GM04504 (cell line): ENCODE measurements at regions not wholly inside any gene's neighbourhood (a gene's known extent, or its start where the extent isn't known, plus 50 kb on each side); places are given as distances from the start of the nearest gene placed in this dataset.
"Not testable (repeated sequence)": the region's sequence is repeated elsewhere in the genome, so short reads cannot be mapped to it uniquely, and the experiment has no call there.

Experiments used
- DNase-seq: peaks from one replicate; pipeline ENCODE4 v3.0.0-alpha.2; 2012; ENCODE audit warnings: low read depth

DNA sequence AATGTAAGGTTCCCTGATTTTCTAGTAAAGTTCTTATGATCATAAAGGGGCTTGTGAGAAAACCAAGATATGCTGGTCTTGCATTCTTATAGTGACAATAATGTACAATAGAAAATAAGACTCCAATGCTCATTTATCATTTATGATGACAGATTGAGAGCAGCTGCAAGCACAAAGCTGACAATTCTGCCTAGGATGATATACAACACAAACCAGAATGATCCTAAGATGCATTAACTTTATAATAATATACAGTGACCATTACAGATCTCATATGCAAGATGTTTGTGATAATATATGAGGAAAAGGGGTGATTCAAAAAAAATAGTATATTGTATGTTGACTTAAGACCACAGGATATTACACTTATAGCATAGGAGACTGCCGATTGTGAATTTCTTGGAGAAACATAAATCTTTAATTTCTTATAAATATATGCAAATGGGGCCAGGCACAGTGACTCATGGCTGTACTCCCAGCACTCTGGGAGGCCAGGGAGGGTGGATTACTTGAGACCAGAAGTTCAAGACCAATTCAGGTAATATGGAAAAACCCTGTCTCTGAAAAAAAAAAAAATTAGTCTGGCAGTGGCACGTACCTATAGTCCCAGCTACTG lies 387.0 kb downstream of the ZBBX start:
- DNase-seq: no peak

DNA sequence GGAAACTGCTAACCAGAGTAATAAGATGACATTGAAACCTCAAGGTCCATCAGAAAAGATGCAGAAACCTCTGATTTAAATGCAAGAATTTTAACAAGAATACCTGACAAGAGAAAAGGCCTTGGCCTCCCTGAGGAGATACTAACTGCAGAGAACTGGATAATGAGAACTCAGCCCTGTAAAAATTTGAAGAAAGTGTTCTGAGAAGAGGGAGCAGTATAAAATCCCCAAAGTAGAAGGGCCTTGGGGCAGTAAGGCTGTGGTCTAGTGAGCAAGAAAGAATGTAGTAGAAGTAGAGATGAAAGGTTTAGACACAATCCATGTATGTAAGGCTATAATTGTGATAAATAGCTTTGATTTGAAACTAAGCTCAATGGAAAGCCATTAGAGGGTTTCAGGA lies 394.1 kb downstream of the ZBBX start:
- no peak for DNase-seq

DNA sequence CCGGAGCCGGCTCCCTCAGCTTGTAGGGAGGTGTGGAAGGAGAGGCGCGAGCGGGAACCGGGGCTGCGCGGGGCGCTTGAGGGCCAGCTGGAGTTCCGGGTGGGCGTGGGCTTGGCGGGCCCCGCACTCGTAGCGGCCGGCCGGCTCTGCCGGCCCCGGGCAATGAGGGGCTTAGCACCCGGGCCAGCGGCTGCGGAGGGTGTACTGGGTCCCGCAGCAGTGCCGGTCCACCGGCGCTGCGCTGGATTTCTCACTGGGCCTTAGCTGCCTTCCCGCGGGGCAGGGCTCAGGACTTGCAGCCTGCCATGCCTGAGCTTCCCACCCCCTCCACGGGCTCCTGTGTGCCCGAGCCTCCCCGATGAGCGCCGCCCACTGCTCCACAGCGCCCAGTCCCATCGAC lies 404.3 kb downstream of the ZBBX start:
- not testable (repeated sequence) for DNase-seq

- DNase-seq: not testable (repeated sequence)
Measured at GRCh38 chr3:166967714-166968113, 412.4 kb downstream of the ZBBX start.

- DNase-seq: no peak
Measured at GRCh38 chr3:166962911-166963310, 417.2 kb downstream of the ZBBX start.

DNA sequence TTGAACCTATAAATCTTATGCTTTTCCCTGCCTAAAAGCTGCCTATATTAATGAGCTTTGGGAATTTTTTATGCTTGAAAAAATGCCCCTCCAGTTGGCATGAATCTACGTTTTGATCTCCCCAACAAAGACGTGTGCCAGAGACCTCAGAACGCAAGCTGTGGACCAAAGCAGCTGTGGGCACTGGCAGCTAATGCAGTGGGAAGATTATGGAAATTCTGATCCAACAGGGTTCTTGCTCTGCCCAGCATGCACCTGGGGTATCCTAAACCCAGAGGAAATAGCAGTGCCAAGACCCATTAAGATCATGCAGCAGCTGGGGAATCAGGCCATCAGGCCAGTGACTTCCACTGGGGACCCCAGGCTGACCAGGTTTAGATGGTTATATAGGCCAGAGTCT lies 423.0 kb downstream of the ZBBX start:
- DNase-seq: no peak

DNA sequence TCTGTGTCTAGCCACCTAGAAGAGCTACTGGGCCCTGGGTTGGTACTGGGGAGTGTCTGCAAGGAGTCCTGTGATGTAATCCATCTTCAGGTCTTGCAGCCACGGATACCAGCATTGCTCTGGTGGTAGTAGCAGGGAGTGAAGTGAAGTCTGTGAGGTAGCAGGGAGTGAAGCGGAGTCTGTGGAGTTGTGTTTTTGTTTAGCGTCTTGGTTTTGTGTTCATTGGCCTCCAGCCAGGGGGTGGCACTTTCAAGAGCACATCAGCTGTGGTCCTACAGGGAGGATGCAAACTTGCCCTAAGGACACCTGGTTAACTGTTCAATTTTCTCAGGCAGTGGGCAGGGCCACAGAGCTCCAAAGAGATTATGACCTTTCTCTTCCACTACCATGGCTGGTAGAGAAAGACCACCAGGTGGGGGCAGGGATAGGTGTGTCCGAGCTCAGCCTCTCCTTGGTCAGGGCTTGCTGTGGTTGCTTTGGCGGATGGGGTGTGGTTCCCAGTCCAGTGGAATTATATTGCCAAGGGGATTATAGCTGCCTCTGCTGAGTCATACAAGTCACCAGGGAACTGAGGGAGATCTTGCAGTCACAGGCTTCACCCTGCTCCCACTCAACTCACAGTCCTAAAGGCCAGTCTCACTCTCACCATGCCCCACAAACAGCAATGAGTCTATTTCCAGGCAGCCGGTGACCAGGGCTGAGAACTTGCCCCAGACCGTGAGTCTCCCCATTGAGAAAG lies 424.7 kb downstream of the ZBBX start:
- no peak for DNase-seq

GRCh38 chr3:166934879-166935278 lies 445.2 kb downstream of the ZBBX start:
- no peak for DNase-seq

DNA sequence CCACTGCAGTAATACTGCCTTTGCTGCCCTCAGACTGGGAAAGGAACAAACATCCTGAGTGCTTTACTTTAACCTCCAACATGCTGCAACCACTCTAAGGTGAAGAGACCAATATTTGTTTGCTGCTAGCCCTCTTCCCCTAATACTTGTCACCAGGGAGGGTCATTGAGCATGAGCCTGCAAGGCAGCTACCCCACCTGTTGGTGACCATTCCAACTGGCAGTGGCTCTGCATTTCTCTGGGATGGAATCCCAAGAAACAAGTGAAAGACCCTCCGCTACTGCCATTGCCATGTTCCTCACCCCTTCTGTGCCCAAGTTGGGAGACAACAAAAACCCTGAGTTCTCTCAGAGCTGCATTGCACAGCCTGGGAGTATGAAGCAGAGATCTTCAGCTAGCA lies 462.7 kb downstream of the ZBBX start:
- no peak for DNase-seq

- DNase-seq: no peak
Measured at GRCh38 chr3:166902374-166902773, 477.7 kb downstream of the ZBBX start.

GRCh38 chr3:166900866-166901577 lies 479.1 kb downstream of the ZBBX start:
- DNase-seq: no peak

DNA sequence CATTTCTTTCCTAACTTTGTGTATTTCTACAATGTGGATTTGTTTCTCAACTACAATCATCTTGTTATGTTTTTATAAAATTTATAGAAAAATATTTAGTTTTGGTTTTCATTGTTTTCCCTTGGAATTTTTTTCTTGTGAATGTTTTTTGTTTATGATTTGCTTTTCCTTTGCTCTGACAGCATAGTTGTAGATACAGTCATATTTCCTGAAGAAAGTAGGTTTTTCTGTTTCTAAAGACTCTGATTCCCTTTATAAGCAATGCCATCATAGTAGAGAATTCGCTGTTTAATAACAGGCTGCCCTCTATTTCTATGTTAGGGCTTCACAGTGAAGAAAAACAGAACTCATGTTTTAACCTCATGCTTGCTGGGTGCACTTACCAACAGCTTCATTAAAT lies 482.3 kb downstream of the ZBBX start:
- DNase-seq: no peak

DNA sequence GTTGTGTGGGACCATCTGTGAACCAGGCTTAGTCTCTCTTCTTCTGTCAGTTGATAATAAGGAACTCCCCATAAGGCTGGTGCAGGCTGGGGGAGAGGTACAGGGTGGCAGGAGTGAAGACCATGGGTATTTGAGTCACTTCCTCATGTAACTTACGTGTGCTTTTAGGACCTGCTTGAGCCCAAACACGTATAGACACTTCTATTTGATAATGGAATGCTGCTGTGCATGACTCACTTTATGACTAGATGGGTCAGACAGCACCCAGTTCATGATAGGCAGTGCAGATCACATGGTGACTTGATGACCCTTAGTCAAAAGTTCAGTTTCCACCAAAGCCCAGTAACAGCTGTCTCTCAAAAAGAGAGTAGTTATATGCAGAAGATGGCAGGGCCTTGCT lies 490.9 kb downstream of the ZBBX start:
- no peak for DNase-seq

- DNase-seq: no peak
Measured at GRCh38 chr3:166879661-166880060, 500.4 kb downstream of the ZBBX start.

DNA sequence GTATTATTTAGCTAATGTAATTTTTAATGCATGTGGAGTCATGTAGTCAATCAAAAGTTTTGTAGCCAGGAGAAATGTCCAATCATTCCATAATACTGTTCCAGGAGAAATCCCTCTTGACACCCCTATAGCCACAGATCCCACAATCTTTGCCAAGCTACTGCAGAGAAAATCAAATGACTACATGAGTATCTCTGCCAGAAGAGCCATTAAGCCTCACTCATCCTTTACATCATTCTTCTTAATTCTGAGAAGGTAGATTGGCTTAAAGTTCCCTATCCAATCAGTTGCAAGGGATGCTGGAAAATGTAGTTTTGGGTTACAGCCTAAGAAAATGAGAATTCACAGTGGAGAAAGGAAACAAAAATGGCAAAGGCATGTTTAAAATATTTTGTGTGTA lies 502.1 kb downstream of the ZBBX start:
- no peak for DNase-seq

DNA sequence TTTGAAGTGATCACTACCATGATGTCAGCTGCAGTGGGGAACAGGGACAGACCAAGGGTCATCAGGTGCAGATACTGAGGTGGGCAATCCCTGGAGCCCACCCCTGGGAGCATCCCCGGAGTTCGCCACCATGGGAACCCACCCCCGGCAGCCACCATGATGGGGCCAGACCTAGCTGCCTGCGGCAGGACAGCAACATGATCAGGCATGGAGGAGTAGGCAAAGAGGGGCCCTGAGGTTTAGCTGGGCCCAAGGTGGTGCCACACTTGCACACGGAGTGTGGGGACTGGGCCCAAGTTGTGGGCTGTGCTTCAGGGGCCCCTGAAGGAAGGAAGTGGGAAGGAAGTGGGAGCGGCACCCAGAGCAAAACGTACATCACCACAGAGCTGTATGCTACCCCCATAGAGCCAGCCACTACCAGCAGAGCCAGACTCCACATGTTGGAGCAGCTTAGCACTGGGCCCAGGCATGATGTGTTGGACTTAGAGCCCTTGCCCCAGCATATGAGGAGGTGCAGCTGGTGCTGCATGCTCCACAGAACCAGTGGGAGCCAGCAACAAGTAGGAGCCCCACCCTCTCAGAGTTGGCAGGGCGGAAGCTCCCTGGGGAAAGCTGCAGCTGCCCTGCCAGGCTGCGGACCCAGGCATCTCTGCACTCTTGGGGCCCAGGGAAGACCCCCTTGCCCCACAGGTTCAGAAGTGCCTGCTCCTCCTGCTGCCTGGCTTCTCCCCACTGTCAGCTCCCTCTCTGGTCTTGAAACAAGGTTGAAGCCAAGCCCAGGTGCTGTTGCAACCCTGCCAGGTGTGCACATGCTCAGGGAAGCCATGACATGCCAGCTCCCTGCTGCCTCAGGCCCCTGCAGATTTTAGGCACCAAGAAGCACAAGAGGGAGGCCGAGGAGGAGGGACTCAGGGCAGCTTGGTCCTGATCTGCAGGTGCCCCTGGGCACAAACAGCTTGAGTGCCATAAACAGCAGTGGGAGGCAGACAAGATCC lies 515.3 kb downstream of the ZBBX start:
- no peak for DNase-seq

DNA sequence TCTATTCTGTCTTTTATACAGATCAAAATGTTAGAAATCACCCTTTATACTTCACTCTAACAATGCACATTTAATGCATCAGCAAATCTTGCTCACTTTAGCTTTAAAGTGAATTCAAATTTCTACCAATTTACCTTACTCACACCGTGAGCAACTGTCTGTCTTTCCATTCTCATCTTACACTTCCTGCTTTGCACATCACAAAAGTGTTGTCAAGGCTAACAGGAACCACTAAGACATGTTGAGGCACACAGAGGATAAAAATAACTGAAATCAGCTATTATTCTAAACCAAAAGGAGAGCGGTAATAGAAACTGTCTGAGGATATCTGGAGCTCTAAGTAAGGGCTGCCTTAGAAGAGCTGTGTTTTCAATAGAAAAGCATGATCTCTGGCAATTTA lies 519.9 kb downstream of the ZBBX start:
- no peak for DNase-seq

DNA sequence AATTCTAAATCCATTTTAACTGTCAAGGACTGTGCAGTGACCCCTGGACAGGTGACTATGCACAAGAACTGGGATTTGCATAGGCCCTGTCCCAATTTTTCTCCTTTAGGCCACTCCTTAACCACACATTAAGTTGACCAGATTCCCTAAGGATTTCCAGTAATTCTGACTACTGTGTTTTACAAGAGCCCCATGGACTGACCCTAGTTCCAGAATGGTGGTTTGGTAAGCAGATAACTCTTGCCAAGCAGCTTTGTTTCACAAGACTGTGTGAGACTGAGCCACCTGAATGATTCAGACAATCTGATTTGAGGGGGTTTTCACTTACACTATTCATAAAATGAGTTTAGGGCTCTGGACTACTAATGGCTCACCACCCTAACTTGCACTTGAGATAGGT lies 535.8 kb downstream of the ZBBX start:
- no peak for DNase-seq

- DNase-seq: not testable (repeated sequence)
Measured at GRCh38 chr3:166842784-166843183, 537.3 kb downstream of the ZBBX start.

- no peak for DNase-seq
Measured at GRCh38 chr3:166837535-166837934, 542.6 kb downstream of the ZBBX start.

DNA sequence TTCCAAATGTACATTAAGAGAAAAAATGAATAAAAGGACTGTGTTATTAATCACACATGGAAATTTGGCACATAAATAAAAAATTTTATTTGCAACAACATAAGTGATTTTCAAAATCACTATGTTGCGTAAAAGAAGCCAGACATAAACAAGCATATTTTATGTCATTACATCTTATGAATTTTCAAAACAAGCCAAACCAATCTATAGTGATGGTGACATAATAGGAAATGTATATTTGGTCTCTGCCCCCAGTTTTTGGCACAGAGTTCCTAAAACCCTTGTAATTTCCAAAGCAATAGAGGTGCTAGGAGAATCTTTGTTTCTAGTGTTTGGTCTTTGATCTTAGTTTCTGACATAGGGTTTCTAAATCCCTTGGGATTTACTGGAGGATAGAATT lies 543.3 kb downstream of the ZBBX start:
- DNase-seq: no peak

DNA sequence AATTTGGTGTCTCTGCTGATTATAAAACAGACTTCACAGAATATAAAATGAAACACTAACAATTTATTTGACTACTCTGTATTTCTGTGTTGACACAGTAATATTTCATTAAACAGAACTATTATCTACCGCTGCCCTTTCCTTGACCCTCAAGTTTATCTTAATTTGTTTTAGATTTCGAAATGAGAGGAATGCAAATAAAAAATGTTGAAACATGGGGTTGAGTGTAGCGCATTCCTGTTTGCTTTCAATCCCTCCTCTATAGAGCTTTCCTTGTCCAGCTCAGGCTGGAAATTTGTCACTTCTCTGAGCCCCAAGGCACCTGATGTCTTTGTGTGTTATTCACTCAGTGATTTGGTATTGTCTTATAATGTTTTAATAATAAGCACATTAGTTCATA lies 550.2 kb downstream of the ZBBX start:
- no peak for DNase-seq
